ENCODE measurements at regions not wholly inside any gene's neighbourhood (a gene's known extent, or its start where the extent isn't known, plus 50 kb on each side); places are given as distances from the start of the nearest gene placed in this dataset.

DNA sequence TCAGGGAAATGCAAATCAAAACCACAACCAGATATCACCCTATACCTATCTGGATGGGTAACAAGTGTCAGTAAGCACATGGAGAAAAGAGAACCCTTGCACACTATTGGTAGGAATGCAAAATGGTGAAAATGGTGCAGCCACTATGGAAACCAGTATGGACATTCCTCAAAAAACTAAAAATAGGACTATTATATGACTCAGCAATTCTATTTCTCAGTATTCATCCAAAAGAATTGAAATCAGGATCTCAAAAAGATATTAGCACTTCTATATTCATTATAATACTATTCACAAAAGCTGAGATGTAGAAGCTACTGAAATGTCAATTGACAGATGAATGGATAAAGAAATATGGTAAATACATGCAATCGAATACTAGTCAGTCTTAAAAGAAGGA is 491.1 kb upstream of the MYT1L start:
- TF ChIP-seq, protein P1, sequence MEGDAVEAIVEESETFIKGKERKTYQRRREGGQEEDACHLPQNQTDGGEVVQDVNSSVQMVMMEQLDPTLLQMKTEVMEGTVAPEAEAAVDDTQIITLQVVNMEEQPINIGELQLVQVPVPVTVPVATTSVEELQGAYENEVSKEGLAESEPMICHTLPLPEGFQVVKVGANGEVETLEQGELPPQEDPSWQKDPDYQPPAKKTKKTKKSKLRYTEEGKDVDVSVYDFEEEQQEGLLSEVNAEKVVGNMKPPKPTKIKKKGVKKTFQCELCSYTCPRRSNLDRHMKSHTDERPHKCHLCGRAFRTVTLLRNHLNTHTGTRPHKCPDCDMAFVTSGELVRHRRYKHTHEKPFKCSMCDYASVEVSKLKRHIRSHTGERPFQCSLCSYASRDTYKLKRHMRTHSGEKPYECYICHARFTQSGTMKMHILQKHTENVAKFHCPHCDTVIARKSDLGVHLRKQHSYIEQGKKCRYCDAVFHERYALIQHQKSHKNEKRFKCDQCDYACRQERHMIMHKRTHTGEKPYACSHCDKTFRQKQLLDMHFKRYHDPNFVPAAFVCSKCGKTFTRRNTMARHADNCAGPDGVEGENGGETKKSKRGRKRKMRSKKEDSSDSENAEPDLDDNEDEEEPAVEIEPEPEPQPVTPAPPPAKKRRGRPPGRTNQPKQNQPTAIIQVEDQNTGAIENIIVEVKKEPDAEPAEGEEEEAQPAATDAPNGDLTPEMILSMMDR (IDR thresholded peaks at IDR 0.05): no peak
- no peaks in the 10 kb centered on the region for H3K4me1 Mint-ChIP-seq (ENCODE audit: low read depth)
- H3K27me3 Mint-ChIP-seq (ENCODE audit: insufficient read depth): no peaks in the 10 kb centered on the region; the same call in none of the 2 replicates
- peaks cover 60% of the 10 kb centered on the region for H3K9me3 Mint-ChIP-seq
- no peak for DNase-seq
- no peak overlapping the region for H3K27ac Mint-ChIP-seq
- peaks cover 4% of the 10 kb centered on the region; the same call in 1 of the 2 replicates for H3K36me3 Mint-ChIP-seq (ENCODE audit: low read depth)
- no peak overlapping the region for H3K4me3 Mint-ChIP-seq

DNA sequence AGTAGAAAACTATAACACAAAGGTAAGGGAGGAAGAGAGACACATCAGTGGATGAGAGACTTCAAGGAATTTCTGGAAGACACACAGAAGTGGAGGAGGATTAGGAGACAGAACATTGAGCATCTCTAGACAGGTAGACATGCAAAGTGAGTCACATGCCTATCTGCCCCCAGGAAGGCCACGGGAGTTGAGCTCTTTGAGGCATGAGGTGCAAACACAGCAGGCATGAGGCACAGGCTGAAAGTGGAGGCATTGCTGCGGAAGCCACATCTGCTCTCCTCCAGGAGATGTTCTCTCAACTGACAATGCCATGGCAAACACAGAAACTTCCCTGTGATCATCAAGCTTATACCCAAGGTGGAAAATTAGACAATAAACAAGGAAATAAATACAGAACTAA is 481.6 kb upstream of the MYT1L start:
- H3K27me3 Mint-ChIP-seq (ENCODE audit: insufficient read depth): no peaks in the 10 kb centered on the region
- TF ChIP-seq, protein P1 (IDR thresholded peaks at IDR 0.05): no peak
- H3K4me3 Mint-ChIP-seq: no peak overlapping the region
- no peaks in the 10 kb centered on the region for H3K4me1 Mint-ChIP-seq (ENCODE audit: low read depth)
- peaks cover 72% of the 10 kb centered on the region for H3K9me3 Mint-ChIP-seq
- peaks cover 4% of the 10 kb centered on the region; the same call in 1 of the 2 replicates for H3K36me3 Mint-ChIP-seq (ENCODE audit: low read depth)
- H3K27ac Mint-ChIP-seq: no peak overlapping the region
- DNase-seq: no peak

DNA sequence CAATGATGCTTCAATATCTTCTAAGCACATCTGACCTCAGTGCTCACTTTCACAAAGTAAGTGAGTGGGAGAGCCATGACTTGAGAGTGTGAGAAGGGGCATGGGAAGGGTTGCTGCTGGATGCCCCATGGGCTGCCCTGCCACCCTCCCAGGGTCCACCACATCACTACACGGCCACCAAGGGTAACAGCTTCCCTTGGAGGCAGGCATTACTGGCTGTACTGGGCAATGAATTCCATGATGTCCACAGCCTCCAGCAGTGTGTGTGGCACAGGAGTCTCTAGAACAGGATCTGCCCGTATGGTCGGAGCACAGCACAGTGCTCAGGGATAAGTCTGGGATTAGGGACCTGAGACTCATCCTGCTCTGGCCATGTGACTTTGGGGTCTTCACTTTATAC is 481.0 kb upstream of the MYT1L start:
- Mint-ChIP-seq H3K27me3 (ENCODE audit: insufficient read depth) (no peaks in the 10 kb centered on the region), H3K4me3 (no peak overlapping the region), H3K4me1 (ENCODE audit: low read depth) (no peaks in the 10 kb centered on the region), H3K9me3 (peaks cover 70% of the 10 kb centered on the region), H3K36me3 (ENCODE audit: low read depth) (peaks cover 4% of the 10 kb centered on the region; the same call in 1 of the 2 replicates), H3K27ac (no peak overlapping the region)
- TF ChIP-seq, protein P1 (IDR thresholded peaks at IDR 0.05): no peak
- DNase-seq: no peak

DNA sequence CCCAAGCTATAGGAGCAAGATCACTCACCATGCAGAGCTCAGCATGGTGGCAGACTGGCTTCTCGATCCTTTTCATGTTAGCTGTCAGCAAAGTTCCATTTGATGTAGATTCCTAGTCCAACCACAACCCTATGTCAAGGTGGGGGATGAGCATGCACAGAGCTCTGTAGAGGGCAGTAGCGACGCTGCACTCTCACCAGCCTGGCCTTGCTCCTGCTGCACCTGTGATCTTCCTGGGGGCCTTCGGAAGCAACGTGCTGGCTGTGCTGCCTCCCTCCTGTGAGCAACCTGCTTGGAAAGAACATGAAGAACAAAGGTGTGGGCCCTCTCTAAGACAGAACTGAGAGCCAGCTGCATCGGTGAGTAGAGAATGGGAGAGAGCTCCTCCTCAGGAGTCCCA is 479.4 kb upstream of the MYT1L start:
- Mint-ChIP-seq H3K36me3 (ENCODE audit: low read depth) (peaks cover 4% of the 10 kb centered on the region; the same call in 1 of the 2 replicates), H3K4me1 (ENCODE audit: low read depth) (no peaks in the 10 kb centered on the region), H3K9me3 (peaks cover 64% of the 10 kb centered on the region), H3K27me3 (ENCODE audit: insufficient read depth) (no peaks in the 10 kb centered on the region), H3K4me3 (no peak overlapping the region), H3K27ac (no peak overlapping the region)
- no peak for DNase-seq
- TF ChIP-seq, protein P1 (IDR thresholded peaks at IDR 0.05): no peak

DNA sequence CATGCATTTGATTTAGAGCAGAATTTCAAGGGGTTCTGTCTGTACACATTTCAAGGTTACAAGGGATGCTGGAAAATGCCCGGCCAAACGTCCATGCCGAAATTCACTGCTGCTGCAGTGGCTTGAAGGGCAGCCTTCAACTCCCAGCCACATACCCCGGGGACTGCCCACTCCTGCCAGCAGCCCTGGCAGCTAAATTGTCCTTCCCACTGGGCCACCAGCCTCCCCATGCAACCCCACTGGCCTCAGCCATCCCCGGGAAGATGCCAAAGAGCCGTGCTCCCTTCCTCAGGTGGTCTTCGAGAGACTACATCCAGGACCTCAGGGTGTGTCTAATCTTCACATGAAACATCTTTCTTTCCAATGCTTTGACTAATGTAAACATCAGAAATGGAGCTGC is 478.7 kb upstream of the MYT1L start:
- H3K4me1 Mint-ChIP-seq (ENCODE audit: low read depth): no peaks in the 10 kb centered on the region
- no peak for DNase-seq
- H3K27ac Mint-ChIP-seq: no peak overlapping the region
- peaks cover 65% of the 10 kb centered on the region for H3K9me3 Mint-ChIP-seq
- TF ChIP-seq, protein P1 (IDR thresholded peaks at IDR 0.05): no peak
- peaks cover 4% of the 10 kb centered on the region for H3K36me3 Mint-ChIP-seq (ENCODE audit: low read depth)
- no peaks in the 10 kb centered on the region for H3K27me3 Mint-ChIP-seq (ENCODE audit: insufficient read depth)
- H3K4me3 Mint-ChIP-seq: no peak overlapping the region

DNA sequence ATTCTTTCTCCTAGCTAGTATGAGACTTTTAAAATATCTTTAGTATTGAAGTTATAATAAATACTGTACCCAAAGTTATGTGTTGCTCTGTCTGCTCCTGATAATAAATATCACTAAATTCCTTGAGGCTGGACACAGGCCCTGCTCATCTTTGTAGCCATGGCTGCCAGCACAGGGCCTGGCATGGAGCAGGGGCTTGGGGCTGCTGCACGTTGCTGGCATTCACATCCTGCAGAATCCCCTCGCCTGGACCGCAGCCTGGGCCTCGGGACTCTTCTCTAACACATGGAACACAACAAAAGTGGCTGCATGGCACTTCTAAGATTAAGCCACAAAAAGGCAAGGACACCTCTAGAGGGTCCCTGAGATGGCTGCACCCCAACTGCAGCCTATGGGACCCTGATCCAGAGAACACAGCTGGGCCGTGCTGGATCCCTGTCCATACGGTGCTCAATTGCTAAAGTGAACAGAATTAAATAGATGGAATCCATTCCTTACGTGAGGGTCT is 477.5 kb upstream of the MYT1L start:
- DNase-seq: no peak
- H3K27ac Mint-ChIP-seq: no peak overlapping the region
- no peaks in the 10 kb centered on the region for H3K4me1 Mint-ChIP-seq (ENCODE audit: low read depth)
- no peaks in the 10 kb centered on the region; the same call in 1 of the 2 replicates for H3K27me3 Mint-ChIP-seq (ENCODE audit: insufficient read depth)
- peaks cover 64% of the 10 kb centered on the region for H3K9me3 Mint-ChIP-seq
- peaks cover 4% of the 10 kb centered on the region for H3K36me3 Mint-ChIP-seq (ENCODE audit: low read depth)
- no peak overlapping the region for H3K4me3 Mint-ChIP-seq
- TF ChIP-seq, protein P1 (IDR thresholded peaks at IDR 0.05): no peak

All from HFFc6 (cell line).